HG02870 (cell line): ENCODE measurements at regions not wholly inside any gene's neighbourhood (a gene's known extent, or its start where the extent isn't known, plus 50 kb on each side); places are given as distances from the start of the nearest gene placed in this dataset.
"Not testable (repeated sequence)": the region's sequence is repeated elsewhere in the genome, so short reads cannot be mapped to it uniquely, and the experiment has no call there.

Experiments used
- ATAC-seq: cut with Tn5 transposase; IDR thresholded peaks from one replicate; pipeline ENCODE4 v1.9.1; 2021; ENCODE audit warnings: mild to moderate bottlenecking, moderate library complexity; ENCODE audit not compliant: unreplicated experiment

DNA sequence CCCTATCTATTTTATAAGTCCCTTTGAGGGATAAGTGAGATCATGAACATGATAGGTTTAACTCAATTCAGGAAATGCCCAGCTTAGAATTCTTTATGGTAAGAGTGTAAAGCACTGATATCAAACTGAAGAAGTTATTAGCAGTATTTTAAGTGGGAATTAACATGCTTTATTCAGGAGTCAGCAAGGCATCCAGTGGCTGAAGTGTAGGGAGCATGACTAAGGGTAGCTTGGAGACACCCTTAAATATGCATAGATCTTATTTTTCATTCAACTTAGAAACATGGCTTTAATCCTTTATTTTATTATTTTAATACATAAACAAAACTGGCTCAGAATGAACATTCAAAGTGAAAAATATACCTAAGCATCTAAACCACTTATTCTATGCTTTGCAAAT, 158.3 kb upstream of the LPP start:
- no peak for ATAC-seq

DNA sequence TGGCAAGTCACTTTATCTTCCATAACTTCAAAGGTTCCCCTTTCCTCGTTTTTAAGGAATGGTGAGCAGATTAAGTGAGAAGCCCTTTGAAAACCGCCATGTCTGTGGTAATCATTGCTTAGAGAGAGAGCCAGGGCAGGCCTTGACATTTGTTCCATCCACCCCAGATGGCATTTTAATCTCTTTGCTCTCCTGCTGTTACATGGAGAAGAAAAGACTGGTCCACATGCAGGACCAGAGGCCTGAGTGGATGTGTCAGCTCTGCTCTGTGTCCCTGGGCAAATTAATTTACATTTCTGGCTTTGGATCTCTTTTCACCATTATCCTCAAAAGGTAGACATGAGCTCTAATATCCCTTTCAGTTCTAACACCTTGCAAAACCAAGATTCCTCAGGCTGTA, 157.3 kb upstream of the LPP start:
- no peak for ATAC-seq

DNA sequence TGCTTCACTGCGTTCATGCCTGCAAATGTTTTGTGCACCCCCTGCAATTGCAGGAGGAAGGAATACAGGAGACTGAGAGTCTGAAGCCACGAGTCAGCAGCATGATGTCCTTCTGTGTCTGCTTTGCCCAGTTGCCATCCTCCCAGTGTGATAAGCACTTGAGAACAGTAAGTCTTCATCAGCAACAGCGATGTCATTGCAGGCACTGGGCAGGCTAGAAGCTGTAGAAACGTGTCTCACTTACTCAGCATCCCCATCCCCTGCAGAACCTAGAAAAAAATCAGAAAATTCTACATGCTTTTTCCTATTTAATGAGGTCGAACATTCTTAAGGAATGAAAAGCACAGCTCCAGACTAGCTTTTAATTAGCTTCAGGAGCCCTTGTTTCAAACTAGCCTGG, 156.5 kb upstream of the LPP start:
- no peak for ATAC-seq

DNA sequence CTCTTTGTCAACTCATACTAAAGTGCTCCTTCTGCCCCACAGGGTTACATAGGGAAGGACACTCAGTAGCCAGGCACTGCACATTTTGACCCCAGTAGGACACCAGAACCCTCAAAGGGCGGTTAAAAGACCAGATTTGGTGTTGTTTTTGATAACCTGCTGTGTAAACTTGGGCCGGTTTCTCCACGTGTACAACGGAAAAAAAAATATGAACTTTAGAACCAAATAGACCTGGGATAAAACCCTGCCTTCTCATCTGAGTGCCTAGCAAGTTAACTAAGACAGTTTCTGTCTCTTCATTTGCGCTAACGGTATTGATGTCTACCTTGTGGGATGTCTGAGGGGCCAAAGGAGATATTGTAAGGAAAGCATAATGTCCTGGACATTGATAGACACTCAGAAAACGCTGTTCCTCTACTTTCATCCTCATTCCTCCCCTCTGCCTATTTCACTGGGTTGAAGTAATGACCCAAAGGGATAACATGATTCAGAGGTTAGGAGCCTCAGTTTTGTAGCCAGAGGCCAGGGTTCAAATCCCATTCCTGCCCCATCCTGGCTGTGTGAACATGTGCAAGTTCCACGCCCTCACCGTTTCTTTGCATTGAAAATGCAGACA, 155.9 kb upstream of the LPP start:
- no peak for ATAC-seq

DNA sequence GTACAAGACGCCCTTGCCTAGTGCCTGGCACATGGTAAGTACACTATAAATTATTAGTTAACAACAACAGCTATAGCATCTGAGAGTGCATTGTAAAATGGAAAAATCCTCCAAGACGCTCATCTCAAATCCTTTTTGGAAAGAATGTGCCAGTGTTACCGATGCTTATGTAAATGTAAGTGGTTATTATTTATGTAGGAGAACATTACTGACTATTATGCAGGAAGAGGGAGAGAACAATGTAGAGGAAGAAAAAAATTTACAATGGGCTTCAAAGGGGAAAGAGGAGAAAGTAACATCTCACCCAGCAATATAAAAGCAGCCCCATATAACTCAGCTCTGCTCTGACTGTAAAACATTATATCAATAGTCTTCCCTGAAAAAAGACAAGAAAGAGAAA, 155.3 kb upstream of the LPP start:
- no peak for ATAC-seq

DNA sequence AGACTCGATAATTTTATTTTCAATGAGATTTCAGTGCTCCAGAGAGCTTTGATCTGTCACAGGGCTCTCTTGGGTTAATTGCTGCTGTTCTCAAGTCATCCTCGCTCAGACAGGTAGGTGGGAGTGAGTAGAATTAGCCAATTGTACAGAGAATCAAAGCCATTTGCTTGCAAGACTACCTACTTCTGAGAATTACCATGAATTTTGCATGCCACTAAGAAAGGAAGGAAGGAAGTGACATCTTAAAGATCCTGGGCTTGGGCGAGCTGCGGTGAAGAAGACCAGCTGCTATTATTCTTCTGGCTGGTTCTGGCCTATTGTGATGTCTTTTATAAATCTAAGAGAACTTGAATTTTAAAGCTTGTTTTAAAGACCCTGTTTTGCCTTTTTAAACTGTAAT, 154.1 kb upstream of the LPP start:
- ATAC-seq: no peak

DNA sequence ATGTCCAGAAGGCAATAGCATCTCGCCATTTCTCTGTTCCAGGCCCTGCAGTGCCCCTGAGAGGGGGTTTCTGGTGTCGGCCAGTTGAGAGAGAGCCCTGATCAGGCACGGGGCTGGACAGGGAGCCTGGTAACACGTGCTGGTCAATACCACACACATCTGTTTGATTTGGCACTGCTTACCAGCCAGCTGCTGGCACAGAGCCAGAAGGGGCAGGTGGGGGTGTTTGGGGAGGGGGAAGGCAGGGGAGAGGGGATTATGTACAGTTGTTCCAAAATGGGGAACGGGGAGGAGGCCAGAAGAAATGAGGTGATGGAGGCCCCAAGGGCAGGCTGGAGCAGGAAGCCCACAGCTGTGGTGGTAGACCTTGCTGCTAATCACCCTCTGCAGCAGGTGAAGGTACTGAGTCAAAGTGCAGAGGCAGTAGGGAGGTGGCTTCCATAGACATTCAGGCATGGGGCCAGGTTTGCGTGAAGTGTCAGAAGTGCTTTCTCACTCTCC, 153.5 kb upstream of the LPP start:
- no peak for ATAC-seq

DNA sequence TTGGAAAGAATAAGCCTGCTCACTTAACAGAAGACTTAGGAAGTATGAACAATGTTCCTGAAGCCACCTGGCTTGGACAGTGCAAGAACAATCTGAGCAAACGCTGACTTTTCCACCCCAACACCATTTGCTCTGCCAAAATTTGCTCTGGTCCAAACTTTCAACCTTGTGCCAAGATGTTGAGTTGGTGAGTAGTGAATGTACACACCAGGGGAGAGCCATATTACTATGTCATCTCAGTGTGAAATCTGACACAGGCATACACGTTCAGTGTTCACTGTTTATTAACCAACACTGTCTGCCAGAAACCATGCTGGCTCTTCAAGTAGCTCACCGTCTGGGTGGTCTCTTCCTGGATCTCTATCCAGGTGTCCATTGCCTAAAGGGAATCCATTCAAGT, 152.9 kb upstream of the LPP start:
- ATAC-seq: no peak

DNA sequence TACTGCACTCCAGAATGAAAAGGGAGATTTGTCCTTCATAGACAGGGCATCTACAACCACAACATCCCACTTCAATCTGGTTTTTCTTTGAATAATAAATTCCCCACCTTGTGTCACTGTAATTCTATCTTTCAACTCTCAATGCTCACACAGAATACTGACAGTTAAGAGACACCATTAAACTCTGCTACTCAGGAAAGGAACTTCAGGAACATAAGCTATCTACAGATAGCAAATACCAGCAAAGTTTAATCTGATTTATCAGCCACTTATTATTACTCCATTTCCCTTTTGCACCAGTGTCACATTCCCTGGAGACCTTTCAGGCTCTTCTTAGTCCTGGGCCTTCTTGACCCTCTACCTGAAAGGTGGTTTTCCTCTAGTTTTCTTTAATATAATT, 152.0 kb upstream of the LPP start:
- no peak for ATAC-seq

DNA sequence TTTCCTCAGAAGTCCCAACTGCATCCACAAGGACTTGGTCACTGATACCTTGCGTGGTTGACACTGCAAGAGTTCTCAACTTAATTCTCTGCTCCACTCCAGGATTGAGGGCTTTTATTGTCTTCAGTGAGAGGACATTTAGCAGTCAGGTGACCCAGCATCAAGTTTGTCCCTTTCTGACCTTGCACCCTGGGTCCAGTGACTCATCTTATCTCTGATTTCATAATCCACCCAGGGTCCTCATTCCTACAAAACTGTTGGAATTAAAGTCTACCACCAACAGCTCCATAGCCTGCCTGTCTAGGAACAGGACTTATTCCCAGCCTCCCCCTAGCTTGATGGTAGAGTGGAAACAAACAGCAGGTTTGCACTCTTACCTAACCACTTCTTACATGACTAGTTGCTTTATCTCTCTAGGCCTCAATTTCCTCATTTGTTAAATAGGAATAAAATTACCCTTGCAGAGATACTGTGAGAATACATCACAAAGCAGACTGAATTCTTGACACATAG, 151.3 kb upstream of the LPP start:
- no peak for ATAC-seq

DNA sequence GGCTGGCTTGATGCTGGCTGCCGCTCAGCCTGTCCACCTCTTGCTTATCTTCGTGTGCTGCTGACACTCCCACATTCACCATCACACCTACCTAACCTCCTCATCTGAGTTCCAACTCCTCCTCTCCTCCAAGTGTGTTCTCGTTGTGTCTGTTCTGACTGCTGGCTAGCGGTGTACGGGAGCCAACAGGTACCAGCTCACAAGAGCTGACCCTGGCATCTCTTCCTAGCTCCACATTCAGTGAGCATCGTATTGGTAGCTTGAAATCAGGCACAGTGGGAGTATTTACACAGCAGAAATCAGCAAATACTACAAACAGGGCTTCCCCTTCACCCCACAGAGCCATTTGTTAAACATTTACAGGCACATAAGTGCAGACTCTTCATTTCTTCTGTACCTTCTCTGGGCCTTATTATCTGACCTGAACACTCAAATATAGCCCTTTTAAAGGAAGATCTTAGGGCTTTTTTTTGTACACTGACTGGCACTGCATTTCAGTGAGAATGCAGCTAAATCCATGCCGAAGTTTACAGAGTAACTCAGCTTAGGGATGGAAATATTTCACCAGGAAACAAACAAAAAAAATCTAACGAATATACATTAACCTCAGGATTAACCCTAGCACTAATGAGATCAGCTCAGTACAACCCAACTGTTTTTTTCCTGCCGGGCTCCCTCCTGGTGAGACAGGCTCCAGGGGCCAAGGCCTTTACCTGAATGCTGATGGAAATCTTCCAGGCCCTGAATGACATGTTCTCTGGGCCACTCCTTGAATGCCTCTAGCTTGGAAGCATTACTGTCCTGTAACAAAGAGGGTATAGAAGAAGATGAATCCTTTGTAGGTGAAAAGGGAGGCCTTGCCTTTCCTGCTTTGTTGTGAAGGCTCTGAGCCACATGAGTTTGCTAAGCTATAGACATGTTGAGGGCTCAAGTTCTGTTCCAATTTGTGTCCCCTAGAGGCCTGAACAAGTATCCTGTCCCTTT, 150.5 kb upstream of the LPP start:
- ATAC-seq: no peak

DNA sequence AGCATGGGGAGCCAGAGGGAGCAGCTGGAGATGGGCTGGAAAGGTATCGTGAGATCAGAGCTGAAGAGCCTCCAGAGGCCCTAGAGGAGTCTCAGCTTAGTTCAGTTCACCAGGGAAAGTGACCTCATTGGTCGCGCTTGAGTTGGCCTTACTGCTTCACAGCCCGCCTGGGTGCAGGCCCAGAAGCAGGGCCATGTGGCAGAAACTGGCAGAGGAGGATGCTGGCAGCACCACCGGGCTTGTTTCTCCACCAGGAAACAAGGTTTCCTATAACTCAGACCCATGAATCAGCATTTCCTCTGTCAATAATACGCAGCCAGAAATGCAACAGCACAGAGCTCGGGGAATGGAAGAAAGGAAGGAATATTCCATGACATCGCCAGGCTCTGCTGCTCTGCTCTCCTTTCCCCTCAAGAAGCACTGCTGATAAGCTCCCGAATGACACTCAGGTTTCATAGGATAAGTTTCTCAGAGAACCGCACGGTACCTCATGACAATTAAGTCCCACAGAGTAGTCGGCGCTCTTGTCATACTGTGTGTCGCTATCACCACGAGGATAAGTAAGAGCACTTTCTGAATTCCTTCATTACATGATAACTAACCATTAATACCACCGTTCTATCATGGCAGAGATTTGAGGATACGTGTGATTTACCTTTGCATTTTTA, 147.1 kb upstream of the LPP start:
- ATAC-seq: no peak

DNA sequence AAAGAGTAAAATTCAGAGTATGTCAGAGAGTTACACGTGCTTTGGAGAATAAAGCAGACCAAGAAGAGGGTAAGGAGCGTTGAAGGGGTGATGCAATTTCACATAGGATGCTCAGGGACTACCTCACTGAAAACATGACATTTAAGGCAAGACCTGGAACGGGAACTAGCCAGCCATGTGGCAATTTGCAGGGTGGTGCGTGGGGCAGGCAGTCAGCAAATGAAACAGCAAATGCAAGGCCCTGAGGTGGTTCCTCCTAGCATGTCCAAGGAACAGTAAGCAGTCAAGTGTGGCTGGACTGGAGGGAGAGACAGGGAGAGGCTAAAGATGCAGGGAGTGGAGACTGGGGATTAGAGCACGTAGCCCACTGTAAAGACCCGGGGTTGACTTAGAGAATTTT, 146.1 kb upstream of the LPP start:
- no peak for ATAC-seq

DNA sequence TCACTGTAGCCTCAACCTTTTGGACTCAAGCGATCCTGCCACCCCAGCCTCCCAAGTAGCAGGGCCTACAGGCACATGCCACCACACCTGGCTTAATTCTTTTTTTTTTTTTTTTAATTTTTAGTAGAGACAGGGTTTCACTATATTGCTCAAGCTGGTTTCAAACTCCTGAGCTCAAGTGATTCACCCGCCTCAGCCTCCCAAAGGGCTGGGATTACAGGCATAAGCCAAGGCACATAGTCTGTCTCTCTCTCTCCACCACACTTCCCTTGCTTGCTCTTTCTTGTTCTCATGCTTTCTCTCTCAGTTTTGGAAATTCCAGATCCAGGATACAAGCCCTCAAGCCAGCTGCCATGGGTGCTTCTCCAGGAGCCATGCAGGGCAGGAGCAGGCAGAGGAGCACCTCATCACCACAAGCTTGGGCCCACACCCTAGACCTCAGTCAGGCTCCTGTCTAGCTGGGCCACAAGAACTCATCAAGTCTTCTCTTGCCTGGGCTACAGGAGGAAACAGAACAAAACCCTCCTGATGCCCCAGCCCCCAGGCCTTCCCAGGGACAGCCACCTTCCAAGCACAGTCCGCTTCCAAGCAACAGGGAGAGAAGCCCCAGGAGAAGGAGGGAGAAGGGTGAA, 145.3 kb upstream of the LPP start:
- no peak for ATAC-seq

DNA sequence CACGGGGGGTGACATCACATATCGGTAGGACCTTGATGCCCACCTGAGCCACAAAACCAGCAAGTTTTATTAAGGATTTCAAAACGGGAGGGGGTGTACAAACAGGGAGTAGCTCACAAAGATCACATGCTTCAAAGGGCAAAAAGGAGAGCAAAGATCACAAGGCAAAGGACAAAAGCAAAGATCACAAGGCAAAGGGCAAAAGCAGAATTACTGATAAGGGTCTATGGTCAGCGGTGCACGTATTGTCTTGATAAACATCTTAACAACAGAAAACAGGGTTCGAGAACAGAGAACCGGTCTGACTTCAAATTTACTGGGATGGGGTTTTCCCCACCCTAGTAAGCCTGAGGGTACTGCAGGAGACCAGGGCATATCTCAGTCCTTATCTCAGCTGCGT, 143.5 kb upstream of the LPP start:
- ATAC-seq: no peak

DNA sequence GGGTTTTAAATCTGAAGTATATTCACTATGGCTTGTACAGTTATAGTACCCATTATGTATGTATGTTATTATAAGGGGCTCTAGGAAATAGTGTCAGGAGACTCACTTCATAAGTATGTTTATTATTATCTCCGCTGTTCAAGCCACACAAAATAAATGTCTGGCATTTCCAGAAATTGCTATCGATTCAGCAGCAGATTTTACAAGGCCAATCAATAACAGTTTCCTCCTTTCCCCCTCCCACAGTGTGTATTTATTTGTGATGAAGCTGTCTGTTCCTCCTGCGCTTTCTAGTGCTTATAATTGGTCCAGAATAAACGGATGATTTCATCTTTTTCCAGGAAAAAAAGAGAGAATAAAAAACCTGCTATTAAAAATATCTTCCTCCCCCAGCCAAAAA, 134.2 kb upstream of the LPP start:
- no peak for ATAC-seq

DNA sequence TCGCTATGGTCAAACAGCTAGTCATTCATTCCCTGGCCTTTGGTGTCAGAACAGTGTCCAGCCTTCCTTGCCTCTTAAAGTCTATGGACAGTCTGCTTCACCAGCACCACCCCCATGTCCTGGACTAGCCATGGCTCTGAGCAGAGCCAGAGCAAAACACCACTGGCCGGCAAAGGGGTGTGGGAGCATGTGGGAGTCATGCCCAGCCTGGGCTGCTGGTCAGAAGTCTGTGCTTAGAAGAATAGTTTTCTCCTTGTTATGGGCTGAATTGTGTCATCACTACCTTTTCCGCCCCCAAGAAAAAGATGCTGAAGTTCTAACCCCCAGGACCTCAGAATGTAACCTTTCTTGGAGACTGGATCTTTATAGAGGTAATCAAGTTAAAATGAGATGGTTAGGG, 132.9 kb upstream of the LPP start:
- no peak for ATAC-seq

DNA sequence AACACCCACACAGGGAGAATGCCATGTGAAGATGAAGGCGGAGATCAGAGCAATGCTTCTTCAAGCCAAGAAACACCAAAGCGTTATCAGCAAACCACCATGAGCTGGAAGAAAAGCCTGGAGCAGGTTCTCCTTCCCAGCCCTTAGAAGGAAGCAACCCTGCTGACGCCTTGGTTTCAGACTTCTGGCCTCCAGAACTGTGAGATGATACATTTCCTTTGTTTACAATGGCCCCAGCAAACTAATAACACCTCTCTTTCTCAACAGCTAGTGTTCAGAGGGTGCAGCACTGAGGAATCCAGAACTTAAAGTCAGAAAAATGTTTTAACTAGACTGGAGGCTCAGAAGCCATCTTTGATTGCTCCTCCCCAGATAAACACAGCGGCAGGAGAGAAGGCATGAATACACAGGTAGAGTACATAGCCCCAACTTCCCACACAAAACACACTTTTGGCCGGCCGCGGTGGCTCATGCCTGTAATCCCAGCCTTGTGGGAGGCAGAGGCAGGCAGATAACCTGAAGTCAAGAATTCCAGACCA, 132.4 kb upstream of the LPP start:
- ATAC-seq: no peak

DNA sequence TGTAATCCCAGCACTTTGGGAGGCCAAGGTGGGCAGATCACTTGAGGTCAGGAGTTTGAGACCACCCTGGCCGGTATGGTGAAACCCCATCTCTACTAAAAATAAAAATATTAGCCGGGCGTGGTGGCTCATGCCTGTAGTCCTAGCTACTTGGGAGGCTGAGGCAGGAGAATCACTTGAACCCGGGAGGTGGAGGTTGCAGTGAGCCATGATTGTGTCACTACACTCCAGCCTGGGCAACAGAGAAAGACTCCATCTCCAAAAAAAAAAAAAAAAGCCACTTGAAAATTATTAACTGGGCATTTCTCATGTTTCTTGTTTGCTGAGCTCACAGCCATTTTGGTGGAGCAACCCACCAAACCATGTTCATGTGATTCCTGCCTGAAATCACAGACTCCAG, 131.1 kb upstream of the LPP start:
- not testable (repeated sequence) for ATAC-seq

DNA sequence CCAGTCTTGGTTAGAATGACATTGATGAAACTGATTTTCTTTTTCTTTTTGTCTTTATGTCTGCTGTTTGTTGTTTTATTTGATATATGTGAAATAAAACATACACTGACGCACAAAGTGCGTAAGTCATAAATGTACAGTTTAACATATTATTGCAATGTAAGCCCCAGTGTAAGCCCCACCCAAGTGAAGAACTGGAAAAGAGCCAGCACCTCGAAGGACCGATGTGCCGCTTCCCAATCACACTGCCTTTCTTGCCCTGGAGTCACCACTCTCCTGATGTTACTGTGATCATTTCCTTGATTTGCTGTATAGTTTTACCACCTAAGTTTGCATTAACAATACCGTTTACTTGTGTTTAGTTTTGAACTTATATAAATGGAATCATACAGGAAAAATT, 128.4 kb upstream of the LPP start:
- ATAC-seq: no peak
